Erythroblast (primary cell): ENCODE measurements at regions not wholly inside any gene's neighbourhood (a gene's known extent, or its start where the extent isn't known, plus 50 kb on each side); places are given as distances from the start of the nearest gene placed in this dataset.
"Not testable (repeated sequence)": the region's sequence is repeated elsewhere in the genome, so short reads cannot be mapped to it uniquely, and the experiment has no call there.

Source experiments
- DNase-seq, 2 experiments: peaks; one replicate each; lab custom pipeline; 2025; lab: John Stamatoyannopoulos, UW
- GATA1 ChIP-seq: IDR thresholded peaks from 2 replicates; pipeline ENCODE4 v1.6.1; 2011; ENCODE audit warnings: low read depth, mild to moderate bottlenecking, control low read depth, low read length, moderate library complexity
- POLR2A ChIP-seq: IDR thresholded peaks from 2 replicates; pipeline ENCODE4 v1.6.1; 2011; ENCODE audit warnings: mild to moderate bottlenecking, low read length

DNA sequence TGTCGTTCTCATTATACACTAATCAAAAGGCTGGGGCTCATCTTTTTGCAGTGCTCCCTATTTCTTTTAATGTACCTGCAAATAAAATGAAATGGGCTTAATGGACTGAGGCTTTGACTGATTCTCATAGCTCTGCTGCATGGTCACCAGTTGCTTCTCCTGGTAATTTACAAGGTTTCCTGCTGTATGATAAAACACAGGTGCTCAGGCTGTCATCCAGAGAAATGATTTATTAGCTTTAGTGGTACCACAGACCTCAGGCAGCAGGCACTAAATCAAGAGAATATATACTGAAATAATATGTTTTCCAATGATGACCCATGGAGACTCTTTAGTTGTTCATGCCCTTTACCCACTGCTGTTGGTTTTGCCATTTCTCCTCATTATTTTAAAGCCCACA lies 137.7 kb downstream of the C4orf33 start:
- DNase-seq, result no peak
- no peak for TF ChIP-seq GATA1
- TF ChIP-seq POLR2A, result no peak

DNA sequence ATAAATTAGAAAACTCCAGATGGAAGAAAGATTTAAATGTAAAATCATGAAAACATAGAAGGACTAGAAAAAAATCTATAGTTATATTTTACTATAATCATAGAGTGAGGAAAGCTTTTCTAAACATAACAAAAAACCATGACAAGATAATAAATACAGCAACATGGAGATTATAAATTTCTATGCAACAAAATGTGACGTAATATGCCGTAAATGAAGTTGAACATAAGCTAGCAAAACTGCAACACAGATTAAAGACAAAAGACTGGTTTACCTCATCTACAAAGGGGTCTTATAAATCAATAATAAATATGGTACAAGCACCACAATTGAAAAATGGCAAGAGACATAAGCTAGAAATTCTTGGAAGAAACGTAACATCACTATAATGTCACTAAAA lies 140.4 kb downstream of the C4orf33 start:
- DNase-seq, result no peak
- TF ChIP-seq POLR2A (no peak), GATA1 (no peak)

GRCh38 chr4:129239088-129239487 lies 143.1 kb downstream of the C4orf33 start:
- no peak for TF ChIP-seq GATA1
- TF ChIP-seq POLR2A, result no peak
- DNase-seq, result no peak

GRCh38 chr4:129240816-129241215 lies 144.9 kb downstream of the C4orf33 start:
- no peak for DNase-seq
- TF ChIP-seq POLR2A (no peak), GATA1 (no peak)

GRCh38 chr4:129246145-129246544 lies 150.2 kb downstream of the C4orf33 start:
- TF ChIP-seq POLR2A (no peak), GATA1 (no peak)
- DNase-seq, result no peak

DNA sequence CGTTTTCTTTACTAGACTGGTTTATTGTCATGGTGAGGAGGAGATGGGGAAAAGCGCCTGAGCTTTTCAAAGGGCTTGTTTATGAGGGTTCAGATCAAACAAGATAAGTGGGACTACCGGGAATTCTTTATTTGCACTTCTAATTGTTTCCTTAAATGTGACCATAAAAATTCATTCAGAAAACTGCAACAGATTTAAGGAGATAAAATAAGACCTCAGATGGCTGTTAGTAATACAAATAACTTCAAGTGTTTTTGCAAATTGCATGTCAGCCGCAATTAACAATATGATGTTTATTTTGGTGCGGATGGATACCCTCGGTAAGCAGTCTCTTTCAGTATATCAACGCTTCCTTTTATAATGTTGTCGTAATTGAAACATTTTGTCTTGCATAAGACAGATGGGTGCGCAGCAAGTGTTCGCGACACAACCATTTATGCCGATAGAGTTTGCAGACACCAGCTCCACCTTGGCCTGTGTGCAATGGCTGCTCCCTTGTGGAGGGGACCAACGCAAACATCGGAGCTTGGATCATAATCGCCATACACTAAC lies 151.0 kb downstream of the C4orf33 start:
- TF ChIP-seq POLR2A, result no peak
- TF ChIP-seq GATA1, result no peak

GRCh38 chr4:129248621-129249020 lies 152.7 kb downstream of the C4orf33 start:
- TF ChIP-seq POLR2A (no peak), GATA1 (no peak)
- no peak for DNase-seq

More for the DNA sequence above, 151.0 kb downstream of the C4orf33 start:
- no peak for DNase-seq

GRCh38 chr4:129254126-129254525 lies 158.2 kb downstream of the C4orf33 start:
- DNase-seq, result no peak
- TF ChIP-seq POLR2A (no peak), GATA1 (no peak)

GRCh38 chr4:129254526-129254925 lies 158.6 kb downstream of the C4orf33 start:
- no peak for DNase-seq

DNA sequence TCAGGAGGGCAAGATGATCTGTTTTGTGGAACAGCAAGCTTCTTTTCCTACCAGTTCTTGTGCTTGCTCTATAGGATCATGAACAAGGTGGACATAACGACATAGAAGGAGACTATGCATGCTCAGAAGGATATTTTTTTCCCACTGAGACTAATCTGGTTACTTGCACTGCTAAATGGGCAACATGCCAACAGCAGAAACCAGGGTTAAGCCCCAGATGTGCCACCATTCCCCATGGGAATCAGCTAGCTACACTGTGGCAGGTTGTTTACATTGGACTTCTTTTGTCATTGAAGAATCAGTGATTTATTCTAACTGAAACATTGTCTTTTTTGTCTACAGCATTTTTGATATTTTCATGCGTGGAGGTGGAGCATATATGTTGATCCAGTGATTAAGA lies 165.6 kb downstream of the C4orf33 start:
- DNase-seq, result no peak
- no peak for TF ChIP-seq POLR2A
- TF ChIP-seq GATA1, result no peak

More at GRCh38 chr4:129254526-129254925, 158.6 kb downstream of the C4orf33 start:
- TF ChIP-seq GATA1 (no peak), POLR2A (no peak)

DNA sequence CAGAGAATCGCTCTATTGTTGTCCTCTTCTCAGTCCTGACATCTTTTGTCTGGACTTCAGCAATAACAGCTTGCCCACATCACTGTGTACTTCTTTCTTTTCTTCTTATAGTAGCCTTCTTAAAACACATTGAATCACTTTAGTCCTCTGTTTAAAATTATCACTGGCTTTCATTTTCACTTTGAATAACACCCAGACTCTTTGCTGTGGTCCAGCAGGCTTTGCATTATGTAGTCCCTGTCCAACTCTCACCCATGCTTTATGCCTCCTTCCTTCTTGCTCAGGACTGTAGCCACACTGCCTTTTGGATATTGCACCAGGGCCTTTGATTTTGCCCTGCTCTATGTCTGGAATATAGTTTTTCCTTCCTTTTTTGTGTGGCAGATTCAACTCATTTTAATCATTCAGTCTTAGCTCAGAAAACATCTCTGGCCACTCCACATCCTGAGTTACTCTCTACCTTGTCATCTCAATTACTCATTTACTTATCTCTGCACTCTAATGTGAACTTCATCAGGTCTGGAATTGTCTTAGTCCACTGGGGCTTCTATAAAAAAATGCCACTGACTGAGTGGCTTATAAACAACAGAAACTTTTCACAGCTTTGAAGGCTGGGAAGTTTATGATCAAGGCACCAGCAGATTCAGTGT lies 168.2 kb downstream of the C4orf33 start:
- TF ChIP-seq POLR2A (no peak), GATA1 (no peak)
- DNase-seq, result no peak

GRCh38 chr4:129278868-129279267 lies 182.9 kb downstream of the C4orf33 start:
- DNase-seq, result no peak
- TF ChIP-seq POLR2A, result no peak

DNA sequence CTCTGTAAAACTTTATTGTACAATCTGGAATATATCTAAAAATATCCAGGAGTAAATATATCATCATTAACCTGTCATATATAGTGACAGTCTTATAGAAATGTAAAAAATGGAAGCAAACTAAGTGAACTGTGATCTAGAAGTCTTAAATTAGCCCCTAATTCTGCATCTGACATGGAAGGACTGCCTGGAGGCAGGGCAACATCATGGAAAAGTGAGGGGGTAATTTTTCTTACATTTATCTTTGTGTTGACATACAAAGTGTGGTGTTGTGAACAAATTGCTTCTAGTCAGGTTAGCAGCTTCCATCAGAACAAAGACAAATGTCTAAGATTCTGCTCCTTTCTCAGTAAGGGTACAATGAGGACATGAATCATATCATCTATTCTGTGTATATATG lies 186.3 kb downstream of the C4orf33 start:
- no peak for TF ChIP-seq POLR2A
- TF ChIP-seq GATA1, result no peak
- DNase-seq, result no peak

- not testable (repeated sequence) for DNase-seq
These were observed 196.2 kb downstream of the C4orf33 start for GRCh38 chr4:129292194-129292593.

DNA sequence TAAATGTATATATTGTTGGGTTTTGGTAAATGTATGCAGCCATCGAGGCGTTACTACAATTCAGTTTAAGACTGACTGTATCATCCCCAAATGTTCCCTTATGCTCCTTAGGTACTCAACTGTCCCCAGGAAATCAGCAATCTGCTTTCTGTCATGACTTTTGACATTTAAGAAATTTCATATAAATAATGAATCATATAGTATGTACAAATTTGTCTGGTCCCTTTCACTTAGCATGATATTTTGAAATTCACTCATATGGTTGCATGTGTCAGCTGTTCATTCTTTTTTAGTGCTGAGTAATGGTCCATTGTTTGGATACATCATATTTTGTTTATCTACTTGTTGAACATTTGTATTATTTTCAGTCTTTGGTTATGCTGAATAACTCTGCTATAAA lies 218.8 kb downstream of the C4orf33 start:
- no peak for DNase-seq
- TF ChIP-seq POLR2A, result no peak
- TF ChIP-seq GATA1, result no peak
